ENCODE measurements at regions not wholly inside any gene's neighbourhood (a gene's known extent, or its start where the extent isn't known, plus 50 kb on each side); places are given as distances from the start of the nearest gene placed in this dataset.

DNA sequence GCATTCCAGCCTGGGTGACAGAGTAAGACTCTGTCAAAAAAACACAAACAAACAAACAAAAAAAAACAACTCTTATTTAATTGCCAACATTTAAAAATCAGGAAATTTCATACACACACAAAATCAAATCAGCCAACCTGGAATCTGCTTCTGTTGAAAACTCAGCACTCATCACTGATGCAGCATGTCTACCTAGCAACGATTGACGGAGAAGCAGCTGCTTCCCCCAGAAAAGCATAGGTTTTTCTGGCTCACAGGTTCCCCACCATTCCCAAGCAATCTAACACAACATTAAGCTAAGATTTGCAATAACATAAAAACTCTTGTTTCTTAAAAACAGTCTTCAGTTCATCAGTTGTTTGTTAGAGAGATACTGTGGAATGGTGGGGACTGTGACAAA is 143.6 kb downstream of the DHX15 start:
- TF ChIP-seq, protein P1, sequence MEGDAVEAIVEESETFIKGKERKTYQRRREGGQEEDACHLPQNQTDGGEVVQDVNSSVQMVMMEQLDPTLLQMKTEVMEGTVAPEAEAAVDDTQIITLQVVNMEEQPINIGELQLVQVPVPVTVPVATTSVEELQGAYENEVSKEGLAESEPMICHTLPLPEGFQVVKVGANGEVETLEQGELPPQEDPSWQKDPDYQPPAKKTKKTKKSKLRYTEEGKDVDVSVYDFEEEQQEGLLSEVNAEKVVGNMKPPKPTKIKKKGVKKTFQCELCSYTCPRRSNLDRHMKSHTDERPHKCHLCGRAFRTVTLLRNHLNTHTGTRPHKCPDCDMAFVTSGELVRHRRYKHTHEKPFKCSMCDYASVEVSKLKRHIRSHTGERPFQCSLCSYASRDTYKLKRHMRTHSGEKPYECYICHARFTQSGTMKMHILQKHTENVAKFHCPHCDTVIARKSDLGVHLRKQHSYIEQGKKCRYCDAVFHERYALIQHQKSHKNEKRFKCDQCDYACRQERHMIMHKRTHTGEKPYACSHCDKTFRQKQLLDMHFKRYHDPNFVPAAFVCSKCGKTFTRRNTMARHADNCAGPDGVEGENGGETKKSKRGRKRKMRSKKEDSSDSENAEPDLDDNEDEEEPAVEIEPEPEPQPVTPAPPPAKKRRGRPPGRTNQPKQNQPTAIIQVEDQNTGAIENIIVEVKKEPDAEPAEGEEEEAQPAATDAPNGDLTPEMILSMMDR (IDR thresholded peaks at IDR 0.05; ENCODE audit: low read depth, low read length), result no peak
- no peak overlapping the region for H3K4me3 ChIP-seq (ENCODE audit: low read depth, low read length)

DNA sequence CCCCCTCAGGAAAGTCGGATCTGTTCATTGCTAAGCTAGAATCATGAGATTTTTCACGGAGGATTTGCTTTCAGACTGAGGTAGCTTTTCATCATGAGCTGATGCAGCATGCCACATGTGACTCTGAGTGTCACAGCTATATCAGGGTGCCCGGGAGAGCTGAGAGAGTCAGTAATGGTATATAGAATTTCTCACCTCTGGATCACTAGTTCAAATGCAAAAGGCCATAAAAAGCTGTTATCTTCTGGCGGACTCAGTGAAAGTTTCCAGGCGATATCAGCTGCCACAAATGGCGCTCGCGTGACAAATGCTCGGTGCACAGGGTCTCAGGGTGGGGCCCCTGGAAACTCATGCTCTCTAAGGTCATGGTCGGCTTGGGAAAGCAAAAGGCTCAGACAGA is 150.1 kb downstream of the DHX15 start:
- TF ChIP-seq, protein P1 (IDR thresholded peaks at IDR 0.05; ENCODE audit: low read depth, low read length), result no peak
- no peak overlapping the region for H3K4me3 ChIP-seq (ENCODE audit: low read depth, low read length)

DNA sequence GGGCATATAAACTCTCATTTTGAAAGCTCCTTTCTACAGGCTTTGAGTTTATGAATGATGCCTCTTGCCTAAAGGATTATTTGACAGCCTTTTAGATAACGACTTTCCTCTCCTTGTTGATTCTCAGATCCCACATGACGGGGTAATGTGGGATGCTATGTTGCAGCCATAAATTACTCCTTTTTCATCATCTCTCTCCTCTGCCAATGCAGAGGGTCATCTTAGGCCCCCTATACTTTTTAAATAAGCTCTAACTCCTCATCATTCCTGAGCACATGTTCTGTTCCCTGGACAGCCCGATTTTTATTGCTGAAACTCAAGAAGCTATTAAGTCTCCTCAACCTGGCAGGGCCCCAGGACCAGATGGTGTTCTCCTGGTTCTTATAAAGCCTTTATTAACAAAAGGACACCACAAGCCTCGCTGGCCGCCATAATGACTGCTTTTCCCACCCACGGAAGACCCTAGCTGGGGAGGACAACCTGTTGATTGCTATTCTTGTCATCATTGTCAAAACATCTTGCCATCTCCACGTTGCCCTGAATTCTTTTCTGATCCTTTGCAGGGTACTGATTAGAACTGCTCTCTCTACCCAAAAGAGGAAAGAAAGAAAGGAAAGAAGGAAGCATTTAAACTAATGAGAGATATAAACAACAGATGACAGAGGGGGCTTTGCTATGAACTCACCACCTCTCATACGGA is 150.7 kb downstream of the DHX15 start:
- no peak overlapping the region for H3K4me3 ChIP-seq (ENCODE audit: low read depth, low read length)
- TF ChIP-seq, protein P1 (IDR thresholded peaks at IDR 0.05; ENCODE audit: low read depth, low read length), result no peak

DNA sequence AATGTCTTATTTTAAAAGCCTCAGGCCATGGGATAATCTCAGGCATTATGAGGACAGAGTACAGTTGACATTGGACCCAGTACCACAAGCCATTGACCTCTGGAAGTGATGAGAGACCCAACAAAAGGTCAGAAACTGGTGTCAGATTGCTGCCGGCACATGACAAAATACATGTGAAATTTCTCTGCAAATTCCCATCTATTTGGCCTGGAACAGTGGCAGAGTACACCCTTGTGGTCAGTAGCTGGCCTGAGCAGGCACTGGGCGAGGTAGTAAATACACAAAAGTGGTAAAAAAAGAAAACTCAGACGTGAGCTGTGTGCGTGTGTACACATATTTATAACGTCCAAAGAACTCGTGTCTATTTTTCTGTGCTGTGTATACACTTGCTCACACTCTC is 155.5 kb downstream of the DHX15 start:
- H3K4me3 ChIP-seq (ENCODE audit: low read depth, low read length), result no peak overlapping the region
- TF ChIP-seq, protein P1 (IDR thresholded peaks at IDR 0.05; ENCODE audit: low read depth, low read length), result no peak

DNA sequence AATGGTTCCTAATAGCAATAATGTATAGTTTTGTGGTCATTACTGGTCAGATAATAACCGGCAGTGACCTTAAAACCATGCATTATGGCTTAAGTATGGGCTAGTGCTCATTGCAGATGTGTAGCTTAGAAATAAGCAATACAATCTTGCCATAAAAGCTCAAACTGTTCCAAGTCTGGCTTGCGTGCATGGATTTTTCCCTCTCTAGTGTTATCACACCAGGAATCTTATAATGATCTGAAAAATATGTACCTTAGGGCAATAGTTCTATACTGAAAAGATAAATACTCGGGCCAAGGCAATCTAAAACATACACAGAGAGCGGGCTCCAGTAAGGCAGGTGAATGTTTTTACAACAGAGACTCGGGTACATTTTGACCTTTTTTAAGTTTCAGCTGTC is 157.8 kb downstream of the DHX15 start:
- TF ChIP-seq, protein P1 (IDR thresholded peaks at IDR 0.05; ENCODE audit: low read depth, low read length), result no peak
- H3K4me3 ChIP-seq (ENCODE audit: low read depth, low read length), result no peak overlapping the region

DNA sequence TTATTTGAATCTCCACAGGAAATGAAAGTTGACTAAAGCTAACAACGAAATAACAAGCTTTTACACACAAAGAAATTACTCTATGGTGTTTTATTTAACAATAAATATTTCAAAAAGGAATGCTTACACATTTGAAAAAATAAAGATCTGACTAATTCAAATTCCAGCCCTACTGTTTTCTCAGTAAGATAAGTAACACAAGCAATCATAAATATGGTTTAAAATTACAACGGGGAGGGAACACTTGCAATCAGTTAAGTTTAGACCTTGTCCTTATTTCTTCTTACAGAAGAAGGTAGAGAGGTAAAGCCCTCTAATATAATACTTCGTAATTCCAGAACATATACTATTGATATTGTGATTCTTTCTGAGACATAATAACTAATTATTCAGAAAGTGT is 158.5 kb downstream of the DHX15 start:
- H3K4me3 ChIP-seq (ENCODE audit: low read depth, low read length), result no peak overlapping the region
- TF ChIP-seq, protein P1 (IDR thresholded peaks at IDR 0.05; ENCODE audit: low read depth, low read length), result no peak

DNA sequence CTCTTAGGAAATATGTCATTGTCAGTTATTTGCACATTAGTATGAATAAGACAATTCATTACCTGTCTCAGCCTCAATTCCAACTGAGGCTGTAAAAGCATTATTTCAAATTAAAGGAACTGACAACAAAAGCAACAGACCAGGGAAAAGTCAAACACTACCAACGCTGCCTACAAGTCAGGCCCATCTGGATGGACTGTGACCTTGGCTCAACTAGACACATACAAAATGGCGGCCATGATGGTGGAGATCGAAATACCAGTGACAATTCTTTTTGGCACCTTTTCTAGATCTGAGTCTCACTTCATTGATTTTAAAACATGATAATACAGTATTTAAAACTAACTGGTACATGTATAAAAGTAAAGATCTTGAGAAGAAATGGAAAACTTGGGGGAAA is 160.7 kb downstream of the DHX15 start:
- H3K4me3 ChIP-seq (ENCODE audit: low read depth, low read length), result no peak overlapping the region
- TF ChIP-seq, protein P1 (IDR thresholded peaks at IDR 0.05; ENCODE audit: low read depth, low read length), result no peak
